ENCODE measurements at regions not wholly inside any gene's neighbourhood (a gene's known extent, or its start where the extent isn't known, plus 50 kb on each side); places are given as distances from the start of the nearest gene placed in this dataset.
"Not testable (repeated sequence)": the region's sequence is repeated elsewhere in the genome, so short reads cannot be mapped to it uniquely, and the experiment has no call there.

GRCh38 chr2:9725106-9725505 lies 94.3 kb upstream of the YWHAQ start:
- no peak overlapping the region for H3K27ac ChIP-seq (ENCODE audit: low read length)
- TF ChIP-seq EZH2phosphoT487 (IDR thresholded peaks at IDR 0.05; ENCODE audit: low read depth) (no peak), CTCF (IDR thresholded peaks at IDR 0.05; ENCODE audit: low read depth, low read length) (no peak)

GRCh38 chr2:9726016-9726415 lies 95.2 kb upstream of the YWHAQ start:
- not testable (repeated sequence) for H2AFZ ChIP-seq (ENCODE audit: low read depth, low read length); H3K79me2 ChIP-seq (ENCODE audit: low read length); H3K27ac ChIP-seq (ENCODE audit: low read length); H3K27me3 ChIP-seq (ENCODE audit: low read depth, low read length); H4K20me1 ChIP-seq (ENCODE audit: insufficient read depth, low read length); H3K36me3 ChIP-seq (replicated peaks; ENCODE audit: low read depth, low read length); H3K9me3 ChIP-seq (ENCODE audit: insufficient read depth, low read length); H3K4me3 ChIP-seq (ENCODE audit: low read length); H3K4me1 ChIP-seq (ENCODE audit: low read length); H3K4me2 ChIP-seq (ENCODE audit: low read length); H3K9ac ChIP-seq (ENCODE audit: low read length)

More at GRCh38 chr2:9725106-9725505, 94.3 kb upstream of the YWHAQ start:
- no peaks in the 10 kb centered on the region for H4K20me1 ChIP-seq (ENCODE audit: insufficient read depth, low read length)
- H3K4me3 ChIP-seq (ENCODE audit: low read length), result no peak overlapping the region
- no peaks in the 10 kb centered on the region for H3K9me3 ChIP-seq (ENCODE audit: insufficient read depth, low read length)
- no peaks in the 10 kb centered on the region for H3K4me1 ChIP-seq (ENCODE audit: low read length)
- H3K9ac ChIP-seq (ENCODE audit: low read length), result no peak overlapping the region
- H3K36me3 ChIP-seq (replicated peaks; ENCODE audit: low read depth, low read length), result no peaks in the 10 kb centered on the region
- H2AFZ ChIP-seq (ENCODE audit: low read depth, low read length), result no peak overlapping the region
- no peaks in the 10 kb centered on the region; the same call in 1 of the 2 replicates for H3K27me3 ChIP-seq (ENCODE audit: low read depth, low read length)
- H3K4me2 ChIP-seq (ENCODE audit: low read length), result no peak overlapping the region
- no peaks in the 10 kb centered on the region for H3K79me2 ChIP-seq (ENCODE audit: low read length)

- not testable (repeated sequence) for H3K79me2 ChIP-seq (ENCODE audit: low read length); H3K27me3 ChIP-seq (ENCODE audit: low read depth, low read length); H3K9me3 ChIP-seq (ENCODE audit: insufficient read depth, low read length); H3K36me3 ChIP-seq (replicated peaks; ENCODE audit: low read depth, low read length); H3K4me2 ChIP-seq (ENCODE audit: low read length); H4K20me1 ChIP-seq (ENCODE audit: insufficient read depth, low read length); H3K9ac ChIP-seq (ENCODE audit: low read length); H3K27ac ChIP-seq (ENCODE audit: low read length); H3K4me3 ChIP-seq (ENCODE audit: low read length); H3K4me1 ChIP-seq (ENCODE audit: low read length); H2AFZ ChIP-seq (ENCODE audit: low read depth, low read length)
Observed at GRCh38 chr2:9730523-9730922, 99.7 kb upstream of the YWHAQ start.

GRCh38 chr2:9732824-9733223 lies 102.0 kb upstream of the YWHAQ start:
- no peak overlapping the region for H3K9ac ChIP-seq (ENCODE audit: low read length)
- H3K9me3 ChIP-seq (ENCODE audit: insufficient read depth, low read length), result no peaks in the 10 kb centered on the region
- no peaks in the 10 kb centered on the region for H3K27me3 ChIP-seq (ENCODE audit: low read depth, low read length)
- no peak overlapping the region for H3K4me2 ChIP-seq (ENCODE audit: low read length)
- H3K4me1 ChIP-seq (ENCODE audit: low read length), result no peaks in the 10 kb centered on the region
- H3K79me2 ChIP-seq (ENCODE audit: low read length), result no peaks in the 10 kb centered on the region
- no peak overlapping the region for H3K27ac ChIP-seq (ENCODE audit: low read length)
- no peaks in the 10 kb centered on the region for H3K36me3 ChIP-seq (replicated peaks; ENCODE audit: low read depth, low read length)
- no peak overlapping the region for H2AFZ ChIP-seq (ENCODE audit: low read depth, low read length)
- no peaks in the 10 kb centered on the region for H4K20me1 ChIP-seq (ENCODE audit: insufficient read depth, low read length)
- TF ChIP-seq EZH2phosphoT487 (IDR thresholded peaks at IDR 0.05; ENCODE audit: low read depth), result no peak
- no peak for TF ChIP-seq CTCF (IDR thresholded peaks at IDR 0.05; ENCODE audit: low read depth, low read length)
- no peak overlapping the region for H3K4me3 ChIP-seq (ENCODE audit: low read length)

- H3K4me3 ChIP-seq (ENCODE audit: low read length), result no peak overlapping the region
- H3K27ac ChIP-seq (ENCODE audit: low read length), result no peak overlapping the region
- H3K9me3 ChIP-seq (ENCODE audit: insufficient read depth, low read length), result no peaks in the 10 kb centered on the region
- no peaks in the 10 kb centered on the region for H4K20me1 ChIP-seq (ENCODE audit: insufficient read depth, low read length)
- no peak overlapping the region for H3K9ac ChIP-seq (ENCODE audit: low read length)
- H3K4me2 ChIP-seq (ENCODE audit: low read length), result no peak overlapping the region
- TF ChIP-seq CTCF (IDR thresholded peaks at IDR 0.05; ENCODE audit: low read depth, low read length) (no peak), EZH2phosphoT487 (IDR thresholded peaks at IDR 0.05; ENCODE audit: low read depth) (no peak)
- H3K27me3 ChIP-seq (ENCODE audit: low read depth, low read length), result no peaks in the 10 kb centered on the region
- no peaks in the 10 kb centered on the region for H3K79me2 ChIP-seq (ENCODE audit: low read length)
- no peaks in the 10 kb centered on the region for H3K4me1 ChIP-seq (ENCODE audit: low read length)
- no peaks in the 10 kb centered on the region for H3K36me3 ChIP-seq (replicated peaks; ENCODE audit: low read depth, low read length)
- no peak overlapping the region for H2AFZ ChIP-seq (ENCODE audit: low read depth, low read length)
Observed at GRCh38 chr2:9734308-9734707, 103.5 kb upstream of the YWHAQ start.
